ENCODE measurements at regions not wholly inside any gene's neighbourhood (a gene's known extent, or its start where the extent isn't known, plus 50 kb on each side); places are given as distances from the start of the nearest gene placed in this dataset.

GRCh38 chr15:36332301-36332700 lies 247.1 kb upstream of the CDIN1 start:
- DNase-seq (ENCODE audit: low read depth in 3 of 3, low spot score in 1 of 3), result no peak

GRCh38 chr15:36332896-36333295 lies 246.5 kb upstream of the CDIN1 start:
- no peak for DNase-seq (ENCODE audit: low read depth in 3 of 3, low spot score in 1 of 3)

- DNase-seq (ENCODE audit: low read depth in 3 of 3, low spot score in 1 of 3), result no peak
These were observed 245.4 kb upstream of the CDIN1 start for GRCh38 chr15:36334059-36334458.

GRCh38 chr15:36335224-36335623 lies 244.2 kb upstream of the CDIN1 start:
- DNase-seq (ENCODE audit: low read depth in 3 of 3, low spot score in 1 of 3), result no peak

GRCh38 chr15:36335659-36336058 lies 243.8 kb upstream of the CDIN1 start:
- no peak for DNase-seq (ENCODE audit: low read depth in 3 of 3, low spot score in 1 of 3)

- DNase-seq (ENCODE audit: low read depth in 3 of 3, low spot score in 1 of 3), result no peak
These were observed 234.5 kb upstream of the CDIN1 start for GRCh38 chr15:36344887-36345286.

- no peak for DNase-seq (ENCODE audit: low read depth in 3 of 3, low spot score in 1 of 3)
These were observed 232.1 kb upstream of the CDIN1 start for GRCh38 chr15:36347272-36347858.

- no peak for DNase-seq (ENCODE audit: low read depth in 3 of 3, low spot score in 1 of 3)
These were observed 223.0 kb upstream of the CDIN1 start for GRCh38 chr15:36356466-36356865.

- DNase-seq (ENCODE audit: low read depth in 3 of 3, low spot score in 1 of 3), result no peak
These were observed 222.3 kb upstream of the CDIN1 start for GRCh38 chr15:36356978-36357601.

- DNase-seq (ENCODE audit: low read depth in 3 of 3, low spot score in 1 of 3), result no peak
These were observed 221.3 kb upstream of the CDIN1 start for GRCh38 chr15:36358094-36358493.

GRCh38 chr15:36358523-36358922 lies 220.9 kb upstream of the CDIN1 start:
- no peak for DNase-seq (ENCODE audit: low read depth in 3 of 3, low spot score in 1 of 3)

- no peak for DNase-seq (ENCODE audit: low read depth in 3 of 3, low spot score in 1 of 3)
These were observed 220.1 kb upstream of the CDIN1 start for GRCh38 chr15:36359286-36359685.

- DNase-seq (ENCODE audit: low read depth in 3 of 3, low spot score in 1 of 3), result no peak
These were observed 218.0 kb upstream of the CDIN1 start for GRCh38 chr15:36361351-36361870.

- no peak for DNase-seq (ENCODE audit: low read depth in 3 of 3, low spot score in 1 of 3)
These were observed 216.9 kb upstream of the CDIN1 start for GRCh38 chr15:36362509-36362915.

GRCh38 chr15:36363335-36363734 lies 216.1 kb upstream of the CDIN1 start:
- DNase-seq (ENCODE audit: low read depth in 3 of 3, low spot score in 1 of 3), result no peak

GRCh38 chr15:36364377-36364776 lies 215.0 kb upstream of the CDIN1 start:
- no peak for DNase-seq (ENCODE audit: low read depth in 3 of 3, low spot score in 1 of 3)

- DNase-seq (ENCODE audit: low read depth in 3 of 3, low spot score in 1 of 3), result no peak
These were observed 213.5 kb upstream of the CDIN1 start for GRCh38 chr15:36365963-36366362.

GRCh38 chr15:36370051-36370730 lies 209.2 kb upstream of the CDIN1 start:
- DNase-seq (ENCODE audit: low read depth in 3 of 3, low spot score in 1 of 3), result no peak

GRCh38 chr15:36370731-36371112 lies 208.7 kb upstream of the CDIN1 start:
- DNase-seq (ENCODE audit: low read depth in 3 of 3, low spot score in 1 of 3), result no peak

- no peak for DNase-seq (ENCODE audit: low read depth in 3 of 3, low spot score in 1 of 3)
These were observed 207.9 kb upstream of the CDIN1 start for GRCh38 chr15:36371509-36371908.

- no peak for DNase-seq (ENCODE audit: low read depth in 3 of 3, low spot score in 1 of 3)
These were observed 206.5 kb upstream of the CDIN1 start for GRCh38 chr15:36372968-36373367.

GRCh38 chr15:36373550-36373949 lies 205.9 kb upstream of the CDIN1 start:
- no peak for DNase-seq (ENCODE audit: low read depth in 3 of 3, low spot score in 1 of 3)
